GM20000 (cell line): ENCODE measurements at regions not wholly inside any gene's neighbourhood (a gene's known extent, or its start where the extent isn't known, plus 50 kb on each side); places are given as distances from the start of the nearest gene placed in this dataset.

Experiments used
- DNase-seq: peaks from one replicate; pipeline ENCODE4 v3.0.0; 2012; ENCODE audit warnings: low spot score
- CTCF ChIP-seq: IDR thresholded peaks from 2 replicates; pipeline ENCODE4 v1.5.1; 2012; ENCODE audit warnings: mild to moderate bottlenecking, control low read depth; ENCODE audit errors: extremely low read depth, missing control alignments

- TF ChIP-seq CTCF, result no peak
- DNase-seq, result no peak
Observed at GRCh38 chr6:82702574-82702973, 339.0 kb downstream of the TPBG start.

- DNase-seq, result no peak
- no peak for TF ChIP-seq CTCF
Observed at GRCh38 chr6:82703230-82703629, 339.6 kb downstream of the TPBG start.

GRCh38 chr6:82704045-82704444, 340.4 kb downstream of the TPBG start:
- DNase-seq, result no peak
- no peak for TF ChIP-seq CTCF

GRCh38 chr6:82705579-82705978, 342.0 kb downstream of the TPBG start:
- TF ChIP-seq CTCF, result no peak
- no peak for DNase-seq

- no peak for TF ChIP-seq CTCF
- no peak for DNase-seq
Observed at GRCh38 chr6:82711105-82711827, 347.6 kb downstream of the TPBG start.

GRCh38 chr6:82711971-82712370, 348.4 kb downstream of the TPBG start:
- DNase-seq, result no peak
- no peak for TF ChIP-seq CTCF

- TF ChIP-seq CTCF, result no peak
- DNase-seq, result no peak
Observed at GRCh38 chr6:82712389-82712788, 348.8 kb downstream of the TPBG start.
